HepG2 (cell line): ENCODE measurements at regions not wholly inside any gene's neighbourhood (a gene's known extent, or its start where the extent isn't known, plus 50 kb on each side); places are given as distances from the start of the nearest gene placed in this dataset.

Source experiments
- ATAC-seq: fragments of 200-7000 bp; cut with Tn5 transposase; 3 replicates; pipeline ENCODE4 v1.9.1; 2020; ENCODE audit warnings: mild to moderate bottlenecking, moderate library complexity
- BruUV-seq: library from RNA; stranded (reverse); fragments of 400-500 nt; replicated peaks from 2 replicates; lab custom pipeline; 2021; lab: Mats Ljungman, UMichigan
- CTCF ChIA-PET: fragments of 300-600 bp; formaldehyde crosslinking; extraction: SDS; loops from one replicate; lab custom pipeline; 2021; ENCODE audit warnings: low total read pairs, inconsistent platforms, low intra/inter-chr PET ratio; lab: Yijun Ruan, JAX
- POLR2A ChIA-PET: fragments of 350-600 bp; sonication (Branson Sonifier 250); formaldehyde crosslinking; loops from one replicate; lab custom pipeline; 2020; ENCODE audit warnings: antibody characterized with exemption, inconsistent platforms; lab: Yijun Ruan, JAX
- DNase-seq: peaks from one replicate; pipeline ENCODE4 v3.0.0-alpha.2; 2015; ENCODE audit warnings: low spot score
- FAIRE-seq: peaks from 3 replicates; lab custom pipeline; 2011; peaks lifted over from hg19 to GRCh38; lab: Jason Lieb, UNC
- H2AFZ ChIP-seq: one replicate; pipeline ENCODE4 v1.6.1; 2011; ENCODE audit warnings: low read length, inconsistent platforms
- H3K27ac ChIP-seq: fragments of 300-600 bp; 3 replicates; pipeline ENCODE4 v1.8.0; 2011; ENCODE audit warnings: mixed run types, mild to moderate bottlenecking, mixed read lengths, low read length, inconsistent platforms; ENCODE audit not compliant: insufficient read depth; ENCODE audit errors: extremely low read length
- H3K27me3 ChIP-seq, 2 experiments: fragments of 200-600 bp in 1 of 2; 2 replicates in 1 of 2; 3 replicates in 1 of 2; pipeline versions ENCODE4 v1.6.0 to v1.8.0; 2011; ENCODE audit warnings: low read length in 2 of 2, mild to moderate bottlenecking in 2 of 2, moderate library complexity in 2 of 2, inconsistent platforms in 1 of 2; ENCODE audit not compliant: insufficient read depth in 2 of 2, control insufficient read depth in 1 of 2
- H3K36me3 ChIP-seq, 2 experiments: fragments of 200-600 bp in 1 of 2; replicated peaks in 1 of 2; 2 replicates in 1 of 2; 3 replicates in 1 of 2; pipeline versions ENCODE4 v1.5.1 to v1.8.0; 2011; ENCODE audit warnings: low read length in 2 of 2, inconsistent platforms in 1 of 2; ENCODE audit not compliant: insufficient read depth in 2 of 2, control insufficient read depth in 1 of 2
- H3K4me1 ChIP-seq: 2 replicates; pipeline ENCODE4 v1.5.1; 2012; ENCODE audit warnings: low read length, inconsistent platforms; ENCODE audit not compliant: insufficient read depth
- H3K4me2 ChIP-seq: 2 replicates; pipeline ENCODE4 v1.6.0; 2011; ENCODE audit warnings: low read depth, low read length, inconsistent platforms
- H3K4me3 ChIP-seq, 3 experiments: fragments of 200-600 bp in 1 of 3; sonication (generic), shearing (Covaris generic) in 1 of 3; replicated peaks in 1 of 3; 2 replicates each; pipeline ENCODE4 v1.5.1; 2011 to 2016; ENCODE audit warnings: low read length in 3 of 3, inconsistent platforms in 2 of 3, low read depth in 2 of 3, mild to moderate bottlenecking in 2 of 3, control low read depth in 1 of 3, mixed read lengths in 1 of 3; ENCODE audit not compliant: insufficient read depth in 1 of 3
- H3K79me2 ChIP-seq: one replicate; pipeline ENCODE4 v1.6.1; 2011; ENCODE audit warnings: low read length, inconsistent platforms; ENCODE audit not compliant: insufficient read depth
- H3K9ac ChIP-seq: 2 replicates; pipeline ENCODE4 v1.6.0; 2011; ENCODE audit warnings: mild to moderate bottlenecking, low read depth, low read length, inconsistent platforms; ENCODE audit not compliant: insufficient read depth
- H3K9me3 ChIP-seq: 2 replicates; pipeline ENCODE4 v1.5.1; 2012; ENCODE audit warnings: mild to moderate bottlenecking, low read length
- H4K20me1 ChIP-seq: 2 replicates; pipeline ENCODE4 v1.6.0; 2011; ENCODE audit warnings: inconsistent platforms, mild to moderate bottlenecking, low read length, moderate library complexity; ENCODE audit not compliant: insufficient read depth
- CCAR2 ChIP-seq: fragments of 200-400 bp; formaldehyde crosslinking; optimal IDR thresholded peaks from 2 replicates; pipeline ENCODE3; 2018; ENCODE audit warnings: low read depth, mild to moderate bottlenecking, low read length, moderate library complexity
- DMAP1 ChIP-seq: IDR thresholded peaks from 2 replicates; pipeline ENCODE4 v1.6.1; 2016
- MYNN ChIP-seq: sonication (generic); formaldehyde crosslinking; IDR thresholded peaks from 2 replicates; pipeline ENCODE4 v1.4.0; 2020; ENCODE audit warnings: mild to moderate bottlenecking, low read depth, missing genetic modification reagents
- PCBP2 ChIP-seq: fragments of 200-400 bp; formaldehyde crosslinking; optimal IDR thresholded peaks from 2 replicates; pipeline ENCODE3; 2018; ENCODE audit warnings: low read length, low read depth; ENCODE audit not compliant: poor library complexity, severe bottlenecking
- PHF21A ChIP-seq: sonication (generic); formaldehyde crosslinking; IDR thresholded peaks from 2 replicates; pipeline ENCODE4 v1.5.0; 2020; ENCODE audit warnings: mild to moderate bottlenecking, missing genetic modification reagents
- SALL2 ChIP-seq: sonication (generic); formaldehyde crosslinking; IDR thresholded peaks from 2 replicates; pipeline ENCODE4 v1.8.1; 2023; ENCODE audit warnings: mild to moderate bottlenecking, missing genetic modification reagents, inconsistent platforms
- SMAD9 ChIP-seq: sonication (generic); formaldehyde crosslinking; IDR thresholded peaks from 2 replicates; pipeline ENCODE4 v1.5.1; 2020; ENCODE audit warnings: mild to moderate bottlenecking, missing genetic modification reagents
- TP53 ChIP-seq: sonication (generic); formaldehyde crosslinking; conservative IDR thresholded peaks from 2 replicates; pipeline ENCODE4 v1.4.0; 2020; ENCODE audit warnings: missing genetic modification reagents
- TSC22D2 ChIP-seq: sonication (generic); formaldehyde crosslinking; IDR thresholded peaks from 2 replicates; pipeline ENCODE4 v1.5.1; 2020; ENCODE audit warnings: missing genetic modification reagents, mild to moderate bottlenecking, borderline replicate concordance
- ZBTB25 ChIP-seq: IDR thresholded peaks from 2 replicates; pipeline ENCODE4 v1.6.1; 2018; ENCODE audit warnings: missing genetic modification reagents
- ZC3H13 ChIP-seq: sonication (generic); formaldehyde crosslinking; IDR thresholded peaks from 2 replicates; pipeline ENCODE4 v1.8.1; 2023; ENCODE audit warnings: mild to moderate bottlenecking, missing genetic modification reagents, moderate library complexity
- ZFP91 ChIP-seq: sonication (generic); formaldehyde crosslinking; IDR thresholded peaks from 2 replicates; pipeline ENCODE4 v1.9.0; 2022; ENCODE audit warnings: missing genetic modification reagents, mild to moderate bottlenecking, borderline replicate concordance
- ZNF232 ChIP-seq: sonication (generic); formaldehyde crosslinking; IDR thresholded peaks from 2 replicates; pipeline ENCODE4 v1.4.0; 2020; ENCODE audit warnings: missing genetic modification reagents, borderline replicate concordance
- ZNF367 ChIP-seq: sonication (generic); formaldehyde crosslinking; IDR thresholded peaks from 2 replicates; pipeline ENCODE4 v1.4.0; 2020; ENCODE audit warnings: missing genetic modification reagents, borderline replicate concordance
- ZNF766 ChIP-seq: sonication (generic); formaldehyde crosslinking; IDR thresholded peaks from 2 replicates; pipeline ENCODE4 v1.5.0; 2020; ENCODE audit warnings: missing genetic modification reagents, borderline replicate concordance
- ZNF879 ChIP-seq: sonication (generic); formaldehyde crosslinking; IDR thresholded peaks from 2 replicates; pipeline ENCODE4 v1.8.1; 2023; ENCODE audit warnings: missing genetic modification reagents
- WGBS: methylation state at CpG from one replicate; pipeline ENCODE4 v1.1.6; 2017; ENCODE audit warnings: low lambda C conversion rate; 5-methylcytosine and 5-hydroxymethylcytosine counted together
- in situ Hi-C: cut with HindIII; loops from 2 replicates; pipeline ENCODE4 v1.10.0; 2017; ENCODE audit warnings: low pct_unique_long_range_greater_than_20kb; ENCODE audit not compliant: extremely low pct_ligation_motif_present
- intact Hi-C: fragments of 100-400 bp; cut with micrococcal nuclease; formaldehyde crosslinking; loops from one replicate; pipeline ENCODE4 v1.10.0; 2022; ENCODE audit not compliant: unreplicated experiment
- TF ChIP-seq, protein P1 (sequence below): sonication (generic); formaldehyde crosslinking; IDR thresholded peaks from 2 replicates; pipeline ENCODE4 v1.8.1; 2023; ENCODE audit warnings: mild to moderate bottlenecking, missing genetic modification reagents
- TF ChIP-seq, protein P2 (sequence below): sonication (generic); formaldehyde crosslinking; IDR thresholded peaks from 2 replicates; pipeline ENCODE4 v1.8.0; 2022; ENCODE audit warnings: mild to moderate bottlenecking, missing genetic modification reagents, moderate library complexity

DNA sequence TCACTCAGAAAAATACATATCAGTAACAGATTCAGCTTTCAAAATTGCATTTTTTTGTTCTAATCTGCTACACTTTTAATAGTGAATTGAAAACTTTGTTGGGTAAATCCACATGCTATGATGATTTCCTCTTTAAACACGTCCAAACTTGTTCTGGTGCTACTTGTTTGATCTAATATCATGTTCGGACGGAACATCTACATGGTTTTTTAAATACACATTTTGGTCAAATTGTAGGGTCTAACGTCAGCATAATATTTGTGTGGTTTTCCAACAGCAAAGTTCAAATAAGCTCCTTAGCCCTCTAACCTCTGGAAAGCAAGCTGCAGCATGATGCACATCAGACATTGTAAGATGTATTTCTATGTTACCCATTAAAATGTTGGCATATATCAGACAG, 98.5 kb upstream of the OSTN start:
- FAIRE-seq (no peak), DNase-seq (no peak), ATAC-seq (no peak)
- 31% methylated on average over 4 of the region's 4 CpGs for WGBS
- no peak overlapping the region for H2AFZ ChIP-seq
- no peaks in the 10 kb centered on the region for H3K79me2 ChIP-seq
- H3K4me3 ChIP-seq: no peak overlapping the region
- TF ChIP-seq ZFP91 (no peak), ZNF766 (CRISPR knock-in tag) (no peak), ZNF879 (CRISPR knock-in tag) (no peak), PCBP2 (no peak), DMAP1 (CRISPR knock-in tag) (no peak), ZNF367 (no peak), CCAR2 (no peak), ZC3H13 (no peak), TSC22D2 (no peak), TP53 (CRISPR knock-in tag) (no peak), MYNN (CRISPR knock-in tag) (no peak), PHF21A (CRISPR knock-in tag) (no peak), ZNF232 (CRISPR knock-in tag) (no peak), SALL2 (CRISPR knock-in tag) (no peak), SMAD9 (CRISPR knock-in tag) (no peak), ZBTB25 (CRISPR knock-in tag) (no peak)
- TF ChIP-seq, protein P1, sequence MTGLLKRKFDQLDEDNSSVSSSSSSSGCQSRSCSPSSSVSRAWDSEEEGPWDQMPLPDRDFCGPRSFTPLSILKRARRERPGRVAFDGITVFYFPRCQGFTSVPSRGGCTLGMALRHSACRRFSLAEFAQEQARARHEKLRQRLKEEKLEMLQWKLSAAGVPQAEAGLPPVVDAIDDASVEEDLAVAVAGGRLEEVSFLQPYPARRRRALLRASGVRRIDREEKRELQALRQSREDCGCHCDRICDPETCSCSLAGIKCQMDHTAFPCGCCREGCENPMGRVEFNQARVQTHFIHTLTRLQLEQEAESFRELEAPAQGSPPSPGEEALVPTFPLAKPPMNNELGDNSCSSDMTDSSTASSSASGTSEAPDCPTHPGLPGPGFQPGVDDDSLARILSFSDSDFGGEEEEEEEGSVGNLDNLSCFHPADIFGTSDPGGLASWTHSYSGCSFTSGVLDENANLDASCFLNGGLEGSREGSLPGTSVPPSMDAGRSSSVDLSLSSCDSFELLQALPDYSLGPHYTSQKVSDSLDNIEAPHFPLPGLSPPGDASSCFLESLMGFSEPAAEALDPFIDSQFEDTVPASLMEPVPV (CRISPR knock-in tag): no peak
- TF ChIP-seq, protein P2, sequence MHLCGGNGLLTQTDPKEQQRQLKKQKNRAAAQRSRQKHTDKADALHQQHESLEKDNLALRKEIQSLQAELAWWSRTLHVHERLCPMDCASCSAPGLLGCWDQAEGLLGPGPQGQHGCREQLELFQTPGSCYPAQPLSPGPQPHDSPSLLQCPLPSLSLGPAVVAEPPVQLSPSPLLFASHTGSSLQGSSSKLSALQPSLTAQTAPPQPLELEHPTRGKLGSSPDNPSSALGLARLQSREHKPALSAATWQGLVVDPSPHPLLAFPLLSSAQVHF (CRISPR knock-in tag): no peak
- no peaks in the 10 kb centered on the region for H4K20me1 ChIP-seq
- no peak overlapping the region for H3K9ac ChIP-seq
- in situ Hi-C loops: no loop called here
- no peaks in the 10 kb centered on the region for H3K27me3 ChIP-seq
- no TSS peak for BruUV-seq
- no peaks in the 10 kb centered on the region for H3K36me3 ChIP-seq
- ChIA-PET CTCF (no interaction called here), POLR2A (no interaction called here)
- no peak overlapping the region for H3K27ac ChIP-seq
- intact Hi-C loops: no loop called here
- H3K4me2 ChIP-seq: no peak overlapping the region
- H3K9me3 ChIP-seq: no peaks in the 10 kb centered on the region
- H3K4me1 ChIP-seq: no peaks in the 10 kb centered on the region
